ENCODE measurements at regions not wholly inside any gene's neighbourhood (a gene's known extent, or its start where the extent isn't known, plus 50 kb on each side); places are given as distances from the start of the nearest gene placed in this dataset.
"Not testable (repeated sequence)": the region's sequence is repeated elsewhere in the genome, so short reads cannot be mapped to it uniquely, and the experiment has no call there.

- DNase-seq: no peak
These were observed 107.5 kb upstream of the SOX2 start for GRCh38 chr3:181604267-181604666.

GRCh38 chr3:181596126-181596525 lies 115.6 kb upstream of the SOX2 start:
- DNase-seq: no peak

GRCh38 chr3:181590939-181591338 lies 120.8 kb upstream of the SOX2 start:
- DNase-seq: not testable (repeated sequence)

- DNase-seq: no peak
These were observed 129.1 kb upstream of the SOX2 start for GRCh38 chr3:181582619-181583018.

- no peak for DNase-seq
These were observed 130.1 kb upstream of the SOX2 start for GRCh38 chr3:181581656-181582055.

GRCh38 chr3:181578743-181579142 lies 133.0 kb upstream of the SOX2 start:
- DNase-seq: no peak

- no peak for DNase-seq
These were observed 139.3 kb upstream of the SOX2 start for GRCh38 chr3:181572432-181572831.

GRCh38 chr3:181570472-181570871 lies 141.3 kb upstream of the SOX2 start:
- no peak for DNase-seq

GRCh38 chr3:181569356-181569940 lies 142.3 kb upstream of the SOX2 start:
- DNase-seq: no peak

GRCh38 chr3:181568693-181569092 lies 143.0 kb upstream of the SOX2 start:
- DNase-seq: no peak

- DNase-seq: no peak
These were observed 143.5 kb upstream of the SOX2 start for GRCh38 chr3:181568248-181568647.

GRCh38 chr3:181567311-181568075 lies 144.2 kb upstream of the SOX2 start:
- DNase-seq: no peak

GRCh38 chr3:181565416-181565815 lies 146.3 kb upstream of the SOX2 start:
- DNase-seq: no peak

- no peak for DNase-seq
These were observed 147.5 kb upstream of the SOX2 start for GRCh38 chr3:181564222-181564621.

- no peak for DNase-seq
These were observed 150.3 kb upstream of the SOX2 start for GRCh38 chr3:181561139-181562031.

GRCh38 chr3:181558870-181559269 lies 152.9 kb upstream of the SOX2 start:
- no peak for DNase-seq

- no peak for DNase-seq
These were observed 156.0 kb upstream of the SOX2 start for GRCh38 chr3:181555681-181556080.

GRCh38 chr3:181554233-181554765 lies 157.4 kb upstream of the SOX2 start:
- no peak for DNase-seq

- DNase-seq: no peak
These were observed 162.5 kb upstream of the SOX2 start for GRCh38 chr3:181549266-181549665.

- no peak for DNase-seq
These were observed 170.3 kb upstream of the SOX2 start for GRCh38 chr3:181541414-181541813.

GRCh38 chr3:181534781-181535221 lies 176.9 kb upstream of the SOX2 start:
- DNase-seq: no peak

GRCh38 chr3:181533811-181534210 lies 177.9 kb upstream of the SOX2 start:
- DNase-seq: no peak

GRCh38 chr3:181530584-181530983 lies 181.1 kb upstream of the SOX2 start:
- DNase-seq: no peak

Data from NK-92 treated with Interleukin-12 subunit alpha and Interleukin-12 subunit beta, amount 100 ng/mL, for 24 hours (cell line).